ENCODE measurements at regions not wholly inside any gene's neighbourhood (a gene's known extent, or its start where the extent isn't known, plus 50 kb on each side); places are given as distances from the start of the nearest gene placed in this dataset.

DNA sequence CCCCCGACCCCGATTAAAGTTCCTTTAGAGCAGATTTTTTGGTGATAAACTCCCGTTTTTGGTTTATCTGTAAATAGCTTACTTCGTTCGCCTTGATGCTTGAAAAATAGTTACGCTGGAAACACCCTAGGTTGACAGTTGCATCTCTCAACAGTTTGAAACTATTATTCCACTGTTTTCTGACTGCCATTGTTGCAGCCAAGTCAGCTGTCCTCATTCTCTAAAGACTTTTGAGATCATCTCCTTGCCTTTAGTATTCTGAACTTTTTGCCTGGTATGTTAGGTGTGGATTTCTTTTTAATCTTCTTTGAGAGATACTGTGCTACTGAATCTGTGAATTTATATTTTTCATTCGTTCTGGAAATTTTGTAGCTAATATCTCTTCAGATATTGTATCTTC lies 122.7 kb upstream of the NSMCE3 start:
- WGBS, 2 donors (ENCODE audit: low coverage in 1 of 2) = 83 to 88% methylated on average over 7 of the region's 7 CpGs
- no peaks in the 10 kb centered on the region for H3K9me3 ChIP-seq
- H3K27ac ChIP-seq = no peak overlapping the region
- H3K36me3 ChIP-seq = no peaks in the 10 kb centered on the region
- no peaks in the 10 kb centered on the region for H3K4me1 ChIP-seq
- H3K27me3 ChIP-seq = no peaks in the 10 kb centered on the region
- no peak overlapping the region for H3K4me3 ChIP-seq
- intact Hi-C loops (cut with DNase I; ENCODE audit: low total_unique reads) = no loop called here
- in situ Hi-C loops (cut with MboI; ENCODE audit: low pct_ligation_motif_present in 1 of 4, low pct_unique_long_range_greater_than_20kb in 1 of 4, low sequenced_read_pairs in 3 of 4) = no loop called here
- TF ChIP-seq EP300 (IDR thresholded peaks at IDR 0.05; ENCODE audit: low read depth) = no peak
- TF ChIP-seq, protein P1, sequence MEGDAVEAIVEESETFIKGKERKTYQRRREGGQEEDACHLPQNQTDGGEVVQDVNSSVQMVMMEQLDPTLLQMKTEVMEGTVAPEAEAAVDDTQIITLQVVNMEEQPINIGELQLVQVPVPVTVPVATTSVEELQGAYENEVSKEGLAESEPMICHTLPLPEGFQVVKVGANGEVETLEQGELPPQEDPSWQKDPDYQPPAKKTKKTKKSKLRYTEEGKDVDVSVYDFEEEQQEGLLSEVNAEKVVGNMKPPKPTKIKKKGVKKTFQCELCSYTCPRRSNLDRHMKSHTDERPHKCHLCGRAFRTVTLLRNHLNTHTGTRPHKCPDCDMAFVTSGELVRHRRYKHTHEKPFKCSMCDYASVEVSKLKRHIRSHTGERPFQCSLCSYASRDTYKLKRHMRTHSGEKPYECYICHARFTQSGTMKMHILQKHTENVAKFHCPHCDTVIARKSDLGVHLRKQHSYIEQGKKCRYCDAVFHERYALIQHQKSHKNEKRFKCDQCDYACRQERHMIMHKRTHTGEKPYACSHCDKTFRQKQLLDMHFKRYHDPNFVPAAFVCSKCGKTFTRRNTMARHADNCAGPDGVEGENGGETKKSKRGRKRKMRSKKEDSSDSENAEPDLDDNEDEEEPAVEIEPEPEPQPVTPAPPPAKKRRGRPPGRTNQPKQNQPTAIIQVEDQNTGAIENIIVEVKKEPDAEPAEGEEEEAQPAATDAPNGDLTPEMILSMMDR (IDR thresholded peaks at IDR 0.05) = no peak
- no peak for DNase-seq

DNA sequence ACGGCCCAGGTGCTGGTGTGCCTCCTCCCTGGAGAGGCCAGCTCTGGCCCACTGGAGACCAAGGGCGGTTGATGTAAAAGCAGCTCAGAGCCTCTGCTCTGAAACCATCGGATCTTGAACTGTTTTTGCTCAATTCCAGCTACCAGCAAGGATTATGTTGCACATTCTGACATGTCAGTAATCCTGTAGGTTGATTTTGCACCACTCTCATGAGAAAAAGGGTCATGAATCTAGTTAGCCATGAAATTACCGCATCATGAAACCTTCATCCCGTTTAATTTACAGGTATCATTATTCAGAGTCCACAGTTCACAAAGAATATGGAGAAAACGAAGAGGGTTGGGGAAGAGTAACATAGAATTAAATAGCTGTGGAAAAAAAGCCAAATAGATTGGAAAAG lies 120.4 kb upstream of the NSMCE3 start:
- in situ Hi-C loops (cut with MboI; ENCODE audit: low pct_ligation_motif_present in 1 of 4, low pct_unique_long_range_greater_than_20kb in 1 of 4, low sequenced_read_pairs in 3 of 4) = no loop called here
- TF ChIP-seq POLR2AphosphoS5 (IDR thresholded peaks at IDR 0.05) (no peak), POLR2A (IDR thresholded peaks at IDR 0.05) (no peak), EP300 (IDR thresholded peaks at IDR 0.05; ENCODE audit: low read depth) (no peak)
- TF ChIP-seq, protein P1 (IDR thresholded peaks at IDR 0.05) = no peak
- Histone ChIP-seq H3K36me3 (no peaks in the 10 kb centered on the region), H3K27ac (no peak overlapping the region), H3K4me3 (no peak overlapping the region), H3K4me1 (no peaks in the 10 kb centered on the region), H3K9me3 (no peaks in the 10 kb centered on the region), H3K27me3 (no peaks in the 10 kb centered on the region)
- WGBS, 2 donors (ENCODE audit: low coverage in 1 of 2) = 54 to 67% methylated on average over 3 to 6 of the region's 6 CpGs
- DNase-seq = no peak
- intact Hi-C loops (cut with DNase I; ENCODE audit: low total_unique reads) = no loop called here

DNA sequence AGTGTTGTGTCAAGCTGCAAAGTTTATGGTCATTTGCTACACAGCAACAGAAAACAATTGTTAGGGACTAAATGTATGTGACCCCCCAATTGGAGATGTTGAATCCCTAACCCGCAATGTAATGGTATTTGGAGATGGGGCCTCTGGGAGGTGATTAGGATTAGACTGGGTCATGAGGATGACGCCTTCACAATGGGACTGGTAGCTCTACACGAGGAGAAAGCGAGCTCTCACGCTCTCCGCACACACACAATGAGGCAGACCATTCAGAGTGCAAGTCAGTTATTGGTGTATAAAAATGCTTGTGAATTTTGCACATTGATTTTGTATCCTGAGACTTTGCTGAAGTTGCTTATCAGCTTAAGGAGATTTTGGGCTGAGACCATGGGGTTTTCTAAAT lies 116.9 kb upstream of the NSMCE3 start:
- intact Hi-C loops (cut with DNase I; ENCODE audit: low total_unique reads) (no loop called here), in situ Hi-C loops (cut with MboI; ENCODE audit: low pct_ligation_motif_present in 1 of 4, low pct_unique_long_range_greater_than_20kb in 1 of 4, low sequenced_read_pairs in 3 of 4) (no loop called here)
- H3K36me3 ChIP-seq = no peaks in the 10 kb centered on the region
- no peaks in the 10 kb centered on the region for H3K27me3 ChIP-seq
- no peaks in the 10 kb centered on the region for H3K4me1 ChIP-seq
- DNase-seq = no peak
- WGBS, 2 donors (ENCODE audit: low coverage in 1 of 2) = 93 to 100% methylated on average over 4 to 6 of the region's 6 CpGs
- TF ChIP-seq EP300 (IDR thresholded peaks at IDR 0.05; ENCODE audit: low read depth) = no peak
- no peak for TF ChIP-seq POLR2AphosphoS5 (IDR thresholded peaks at IDR 0.05)
- TF ChIP-seq, protein P1 (IDR thresholded peaks at IDR 0.05) = no peak
- no peak for TF ChIP-seq POLR2A (IDR thresholded peaks at IDR 0.05)
- no peak overlapping the region for H3K27ac ChIP-seq
- no peaks in the 10 kb centered on the region for H3K9me3 ChIP-seq
- no peak overlapping the region for H3K4me3 ChIP-seq

DNA sequence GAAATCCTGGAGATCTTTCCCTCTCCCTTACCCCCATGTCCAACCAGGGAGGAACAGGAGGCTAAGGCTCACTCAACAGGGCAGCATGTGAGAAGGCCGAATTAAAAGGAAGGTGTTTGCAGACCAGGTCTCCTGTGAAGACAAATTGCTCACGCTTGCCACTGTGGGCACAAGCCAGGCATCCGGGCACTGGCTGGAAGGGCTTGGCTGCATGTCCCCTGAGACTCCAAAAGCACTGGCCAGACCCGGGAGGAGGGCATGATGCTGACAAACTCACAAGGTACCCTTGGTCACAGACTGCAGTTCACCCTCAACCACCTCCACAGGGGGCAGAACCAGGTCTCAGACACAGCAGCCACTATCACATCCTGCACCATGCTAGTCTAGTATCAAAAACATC lies 113.7 kb upstream of the NSMCE3 start:
- no peaks in the 10 kb centered on the region for H3K9me3 ChIP-seq
- H3K4me3 ChIP-seq = no peak overlapping the region
- intact Hi-C loops (cut with DNase I; ENCODE audit: low total_unique reads) (no loop called here), in situ Hi-C loops (cut with MboI; ENCODE audit: low pct_ligation_motif_present in 1 of 4, low pct_unique_long_range_greater_than_20kb in 1 of 4, low sequenced_read_pairs in 3 of 4) (no loop called here)
- 86% methylated on average over 4 of the region's 4 CpGs; no CpG with 5 or more reads in 1 of the 2 donors for WGBS, 2 donors (ENCODE audit: low coverage in 1 of 2)
- H3K27ac ChIP-seq = no peak overlapping the region
- DNase-seq = no peak
- no peaks in the 10 kb centered on the region for H3K27me3 ChIP-seq
- H3K4me1 ChIP-seq = no peaks in the 10 kb centered on the region
- no peaks in the 10 kb centered on the region for H3K36me3 ChIP-seq
- TF ChIP-seq POLR2AphosphoS5 (IDR thresholded peaks at IDR 0.05) (no peak), POLR2A (IDR thresholded peaks at IDR 0.05) (no peak), EP300 (IDR thresholded peaks at IDR 0.05; ENCODE audit: low read depth) (no peak)
- TF ChIP-seq, protein P1 (IDR thresholded peaks at IDR 0.05) = no peak
